Panc1 (cell line): ENCODE measurements at regions not wholly inside any gene's neighbourhood (a gene's known extent, or its start where the extent isn't known, plus 50 kb on each side); places are given as distances from the start of the nearest gene placed in this dataset.

ENCODE experiments used
- CTCF ChIP-seq: fragments of 450-650 bp; IDR thresholded peaks from 2 replicates; pipeline ENCODE4 v1.5.1; 2017; ENCODE audit warnings: mild to moderate bottlenecking
- POLR2AphosphoS5 ChIP-seq: IDR thresholded peaks from 2 replicates; pipeline ENCODE4 v1.6.1; 2012; ENCODE audit warnings: mild to moderate bottlenecking, low read depth, low read length, moderate library complexity
- REST ChIP-seq, 2 experiments: IDR thresholded peaks; 2 replicates each; pipeline ENCODE4 v1.6.1; 2011 to 2012; ENCODE audit warnings: low read depth in 2 of 2, control low read depth in 1 of 2, low read length in 1 of 2, mild to moderate bottlenecking in 1 of 2, moderate library complexity in 1 of 2; ENCODE audit not compliant: insufficient read depth in 1 of 2
- SIN3A ChIP-seq: IDR thresholded peaks from 2 replicates; pipeline ENCODE4 v1.6.1; 2012; ENCODE audit warnings: low read depth, mild to moderate bottlenecking, low read length, moderate library complexity, borderline replicate concordance; ENCODE audit not compliant: insufficient read depth

- TF ChIP-seq POLR2AphosphoS5 (no peak), CTCF (no peak), REST (IDR thresholded peaks at IDR 0.05; ENCODE audit: insufficient read depth in 1 of 2, low read depth in 2 of 2, low read length in 1 of 2) (no peak), SIN3A (no peak)
Observed at GRCh38 chr5:2330325-2331130, 420.9 kb downstream of the IRX2 start.
